Loucy (cell line): ENCODE measurements at regions not wholly inside any gene's neighbourhood (a gene's known extent, or its start where the extent isn't known, plus 50 kb on each side); places are given as distances from the start of the nearest gene placed in this dataset.

Experiments used
- H2AFZ ChIP-seq: fragments of 200-600 bp; sonication (generic); 2 replicates; pipeline ENCODE4 v1.6.0; 2016; ENCODE audit warnings: antibody characterized with exemption, mild to moderate bottlenecking, low read length, moderate library complexity
- H3F3A ChIP-seq: fragments of 200-600 bp; 2 replicates; pipeline ENCODE4 v1.6.0; 2016; ENCODE audit warnings: antibody characterized with exemption, low read depth, mild to moderate bottlenecking
- H3K27me3 ChIP-seq: fragments of 200-600 bp; sonication (generic); 2 replicates; pipeline ENCODE4 v1.6.1; 2014; ENCODE audit warnings: low read length, mild to moderate bottlenecking; ENCODE audit not compliant: insufficient read depth, poor library complexity, severe bottlenecking
- H3K36me3 ChIP-seq: fragments of 200-600 bp; sonication (generic); 2 replicates; pipeline ENCODE4 v1.6.1; 2016; ENCODE audit warnings: low read length; ENCODE audit not compliant: insufficient read depth
- H3K4me1 ChIP-seq: fragments of 200-600 bp; sonication (generic); 2 replicates; pipeline ENCODE4 v1.5.1; 2014; ENCODE audit warnings: low read length, mild to moderate bottlenecking; ENCODE audit not compliant: insufficient read depth, poor library complexity, severe bottlenecking
- H3K4me2 ChIP-seq: fragments of 200-600 bp; sonication (generic); 2 replicates; pipeline ENCODE4 v1.6.0; 2014; ENCODE audit warnings: antibody characterized with exemption, low read length, low read depth, mild to moderate bottlenecking; ENCODE audit not compliant: poor library complexity, severe bottlenecking
- H3K4me3 ChIP-seq: fragments of 200-600 bp; sonication (generic); 2 replicates; pipeline ENCODE4 v1.5.1; 2014; ENCODE audit warnings: low read length, mild to moderate bottlenecking, mixed read lengths; ENCODE audit not compliant: poor library complexity, severe bottlenecking
- H3K79me2 ChIP-seq: fragments of 200-600 bp; sonication (generic); 2 replicates; pipeline ENCODE4 v1.6.1; 2014; ENCODE audit warnings: low read length; ENCODE audit not compliant: insufficient read depth
- H3K9ac ChIP-seq: fragments of 200-600 bp; sonication (generic); 2 replicates; pipeline ENCODE4 v1.6.0; 2014; ENCODE audit warnings: mild to moderate bottlenecking, low read depth, low read length, moderate library complexity; ENCODE audit not compliant: poor library complexity, severe bottlenecking
- H3K9me2 ChIP-seq: fragments of 200-600 bp; sonication (generic); replicated peaks from 2 replicates; pipeline ENCODE4 v1.6.1; 2016; ENCODE audit warnings: low read depth, low read length, mixed read lengths
- H3K9me3 ChIP-seq: fragments of 200-600 bp; sonication (generic); 2 replicates; pipeline ENCODE4 v1.6.1; 2014; ENCODE audit warnings: mild to moderate bottlenecking, antibody characterized with exemption, low read length, low read depth; ENCODE audit not compliant: insufficient read depth
- H4K20me1 ChIP-seq: fragments of 200-600 bp; sonication (generic); 2 replicates; pipeline ENCODE4 v1.6.0; 2014; ENCODE audit warnings: antibody characterized with exemption, low read length, mild to moderate bottlenecking; ENCODE audit not compliant: insufficient read depth, poor library complexity, severe bottlenecking
- EZH2phosphoT487 ChIP-seq: fragments of 200-600 bp; IDR thresholded peaks from 2 replicates; pipeline ENCODE4 v1.6.1; 2018; ENCODE audit warnings: antibody characterized with exemption, mild to moderate bottlenecking, moderate library complexity, borderline replicate concordance
- TF ChIP-seq, protein P1 (sequence below): fragments of 200-600 bp; sonication (generic); conservative IDR thresholded peaks from 2 replicates; pipeline ENCODE4 v1.5.1; 2014; ENCODE audit warnings: mild to moderate bottlenecking, antibody characterized with exemption, low read length

GRCh38 chr17:77011173-77012011 is 129.4 kb upstream of the SEC14L1 start:
- H3K9ac ChIP-seq: no peak overlapping the region
- H2AFZ ChIP-seq: no peak overlapping the region
- no peak overlapping the region for H3K4me2 ChIP-seq
- H3K9me2 ChIP-seq: no peaks in the 10 kb centered on the region
- no peaks in the 10 kb centered on the region for H4K20me1 ChIP-seq
- H3K4me3 ChIP-seq: no peak overlapping the region
- no peaks in the 10 kb centered on the region for H3K27me3 ChIP-seq
- H3K79me2 ChIP-seq: no peaks in the 10 kb centered on the region
- H3K36me3 ChIP-seq: no peaks in the 10 kb centered on the region
- H3K4me1 ChIP-seq: no peaks in the 10 kb centered on the region
- H3F3A ChIP-seq: no peaks in the 10 kb centered on the region
- TF ChIP-seq, protein P1, sequence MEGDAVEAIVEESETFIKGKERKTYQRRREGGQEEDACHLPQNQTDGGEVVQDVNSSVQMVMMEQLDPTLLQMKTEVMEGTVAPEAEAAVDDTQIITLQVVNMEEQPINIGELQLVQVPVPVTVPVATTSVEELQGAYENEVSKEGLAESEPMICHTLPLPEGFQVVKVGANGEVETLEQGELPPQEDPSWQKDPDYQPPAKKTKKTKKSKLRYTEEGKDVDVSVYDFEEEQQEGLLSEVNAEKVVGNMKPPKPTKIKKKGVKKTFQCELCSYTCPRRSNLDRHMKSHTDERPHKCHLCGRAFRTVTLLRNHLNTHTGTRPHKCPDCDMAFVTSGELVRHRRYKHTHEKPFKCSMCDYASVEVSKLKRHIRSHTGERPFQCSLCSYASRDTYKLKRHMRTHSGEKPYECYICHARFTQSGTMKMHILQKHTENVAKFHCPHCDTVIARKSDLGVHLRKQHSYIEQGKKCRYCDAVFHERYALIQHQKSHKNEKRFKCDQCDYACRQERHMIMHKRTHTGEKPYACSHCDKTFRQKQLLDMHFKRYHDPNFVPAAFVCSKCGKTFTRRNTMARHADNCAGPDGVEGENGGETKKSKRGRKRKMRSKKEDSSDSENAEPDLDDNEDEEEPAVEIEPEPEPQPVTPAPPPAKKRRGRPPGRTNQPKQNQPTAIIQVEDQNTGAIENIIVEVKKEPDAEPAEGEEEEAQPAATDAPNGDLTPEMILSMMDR: peak; percentile 88
- no peak for TF ChIP-seq EZH2phosphoT487
- peaks cover 3% of the 10 kb centered on the region; the same call in 1 of the 2 replicates for H3K9me3 ChIP-seq

GRCh38 chr17:77018504-77018903 is 122.3 kb upstream of the SEC14L1 start:
- no peak for TF ChIP-seq EZH2phosphoT487
- TF ChIP-seq, protein P1: no peak
- Histone ChIP-seq H3K27me3 (no peaks in the 10 kb centered on the region), H3K9me2 (no peaks in the 10 kb centered on the region)

DNA sequence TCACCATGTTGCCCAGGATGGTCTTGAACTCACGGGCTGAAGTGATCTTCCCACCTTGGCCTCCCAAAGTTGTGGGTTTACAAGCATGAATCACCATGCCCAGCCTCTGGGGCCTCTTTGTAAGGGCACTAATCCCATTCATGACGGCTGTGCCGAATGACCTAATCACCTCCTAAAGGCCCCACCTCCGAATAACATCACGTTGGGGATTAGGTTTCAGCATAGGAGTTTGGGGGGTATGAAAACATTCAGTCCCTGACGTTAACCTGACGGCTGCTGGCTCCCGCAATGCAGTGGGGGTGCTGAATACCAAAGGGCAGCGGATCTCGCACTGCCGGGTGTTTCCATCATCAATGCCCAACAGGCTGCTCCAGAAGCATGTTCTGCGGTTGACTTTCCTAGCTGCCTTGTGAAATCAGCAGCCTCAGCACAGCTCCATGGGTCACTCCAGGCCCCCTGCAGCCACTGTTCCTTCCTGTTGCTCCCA is 120.8 kb upstream of the SEC14L1 start:
- Histone ChIP-seq H3K36me3 (no peaks in the 10 kb centered on the region), H2AFZ (no peak overlapping the region), H3K9me3 (no peaks in the 10 kb centered on the region), H3K79me2 (no peaks in the 10 kb centered on the region), H3K9ac (no peak overlapping the region), H3K4me3 (no peak overlapping the region), H3K27me3 (no peaks in the 10 kb centered on the region), H3K4me2 (no peak overlapping the region), H3F3A (no peaks in the 10 kb centered on the region), H3K9me2 (no peaks in the 10 kb centered on the region), H4K20me1 (no peaks in the 10 kb centered on the region), H3K4me1 (no peaks in the 10 kb centered on the region)
- TF ChIP-seq EZH2phosphoT487: no peak
- TF ChIP-seq, protein P1: no peak

More at GRCh38 chr17:77018504-77018903, 122.3 kb upstream of the SEC14L1 start:
- Histone ChIP-seq H3K4me3 (no peak overlapping the region), H3F3A (no peaks in the 10 kb centered on the region), H3K4me1 (no peaks in the 10 kb centered on the region), H3K79me2 (no peaks in the 10 kb centered on the region), H3K9me3 (no peaks in the 10 kb centered on the region), H3K9ac (no peak overlapping the region), H4K20me1 (no peaks in the 10 kb centered on the region), H3K36me3 (no peaks in the 10 kb centered on the region), H3K4me2 (no peak overlapping the region), H2AFZ (no peak overlapping the region)
